ENCODE measurements at regions not wholly inside any gene's neighbourhood (a gene's known extent, or its start where the extent isn't known, plus 50 kb on each side); places are given as distances from the start of the nearest gene placed in this dataset.

GRCh38 chr2:158048327-158048726, 53.3 kb upstream of the UPP2 start:
- H3K23me2 ChIP-seq (ENCODE audit: insufficient read length, low read depth, low read length, poor library complexity, severe bottlenecking) = no peaks in the 10 kb centered on the region
- no peak overlapping the region for H3K23ac ChIP-seq (ENCODE audit: insufficient read length, low read depth, low read length)
- no peak for DNase-seq
- H3K56ac ChIP-seq (ENCODE audit: insufficient read length, low read depth, low read length) = no peak overlapping the region
- no peak overlapping the region for H4K91ac ChIP-seq (ENCODE audit: insufficient read length, low read depth, low read length)
- 0 out of 2 replicates have a peak, but pooled peaks cover 3% of the 10 kb centered on the region for H3K4me1 ChIP-seq (ENCODE audit: insufficient read depth, low read length)
- H2BK5ac ChIP-seq (ENCODE audit: insufficient read length, low read length) = no peak overlapping the region
- H3K4me3 Mint-ChIP-seq = no peak overlapping the region
- WGBS (ENCODE audit: extremely low coverage, insufficient read length, low lambda C conversion rate) = no CpG with 5 or more reads among the region's 3 CpGs
- no peak overlapping the region for H2AK5ac ChIP-seq (ENCODE audit: insufficient read length, low read length)
- no peak overlapping the region for H3K9ac ChIP-seq (ENCODE audit: extremely low read depth, insufficient read length, low read length)
- H2BK15ac ChIP-seq (ENCODE audit: low read depth, low read length) = no peak overlapping the region
- H3K4me1 Mint-ChIP-seq = peaks cover 4 to 6% of the 10 kb centered on the region in 2 experiments; a peak in 3 of 4 replicates
- H3T11ph ChIP-seq (ENCODE audit: low read length) = no peak overlapping the region
- H3K4me2 ChIP-seq (ENCODE audit: insufficient read depth, insufficient read length, low read length) = no peak overlapping the region
- TF ChIP-seq, protein P1, sequence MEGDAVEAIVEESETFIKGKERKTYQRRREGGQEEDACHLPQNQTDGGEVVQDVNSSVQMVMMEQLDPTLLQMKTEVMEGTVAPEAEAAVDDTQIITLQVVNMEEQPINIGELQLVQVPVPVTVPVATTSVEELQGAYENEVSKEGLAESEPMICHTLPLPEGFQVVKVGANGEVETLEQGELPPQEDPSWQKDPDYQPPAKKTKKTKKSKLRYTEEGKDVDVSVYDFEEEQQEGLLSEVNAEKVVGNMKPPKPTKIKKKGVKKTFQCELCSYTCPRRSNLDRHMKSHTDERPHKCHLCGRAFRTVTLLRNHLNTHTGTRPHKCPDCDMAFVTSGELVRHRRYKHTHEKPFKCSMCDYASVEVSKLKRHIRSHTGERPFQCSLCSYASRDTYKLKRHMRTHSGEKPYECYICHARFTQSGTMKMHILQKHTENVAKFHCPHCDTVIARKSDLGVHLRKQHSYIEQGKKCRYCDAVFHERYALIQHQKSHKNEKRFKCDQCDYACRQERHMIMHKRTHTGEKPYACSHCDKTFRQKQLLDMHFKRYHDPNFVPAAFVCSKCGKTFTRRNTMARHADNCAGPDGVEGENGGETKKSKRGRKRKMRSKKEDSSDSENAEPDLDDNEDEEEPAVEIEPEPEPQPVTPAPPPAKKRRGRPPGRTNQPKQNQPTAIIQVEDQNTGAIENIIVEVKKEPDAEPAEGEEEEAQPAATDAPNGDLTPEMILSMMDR (conservative IDR thresholded peaks at IDR 0.05) = no peak
- no peak overlapping the region for H2BK12ac ChIP-seq (ENCODE audit: insufficient read length, low read depth, low read length)
- no peak overlapping the region for H3K18ac ChIP-seq (ENCODE audit: insufficient read length, low read depth, low read length)
- H3K9me3 Mint-ChIP-seq = no peaks in the 10 kb centered on the region
- no peak overlapping the region for H3K27ac ChIP-seq (ENCODE audit: insufficient read length, low read depth, low read length)
- H3K79me2 ChIP-seq (ENCODE audit: insufficient read depth, low read length) = no peaks in the 10 kb centered on the region
- no peaks in the 10 kb centered on the region for H4K20me1 ChIP-seq (ENCODE audit: control insufficient read depth, insufficient read depth, insufficient read length)
- no peaks in the 10 kb centered on the region for H3K9me3 ChIP-seq (ENCODE audit: control insufficient read depth, low read depth, low read length)
- no peak overlapping the region for H4K8ac ChIP-seq (replicated peaks; ENCODE audit: insufficient read length, low read depth, low read length)
- H3K27ac Mint-ChIP-seq = no peak overlapping the region
- no peaks in the 10 kb centered on the region for H3K79me1 ChIP-seq (ENCODE audit: insufficient read depth, low read depth, low read length, poor library complexity, severe bottlenecking)
- H4K5ac ChIP-seq (ENCODE audit: insufficient read length, low read depth, low read length) = no peak overlapping the region
- no peaks in the 10 kb centered on the region for H3K27me3 ChIP-seq (ENCODE audit: insufficient read depth, low read length)
- H3K27me3 Mint-ChIP-seq (ENCODE audit: low read depth) = no peaks in the 10 kb centered on the region
- no peak overlapping the region for H2BK20ac ChIP-seq (ENCODE audit: low read depth, low read length, poor library complexity, severe bottlenecking)
- no peaks in the 10 kb centered on the region for H3K36me3 Mint-ChIP-seq (ENCODE audit: insufficient read depth in 1 of 3, low read depth in 3 of 3)
- H2AFZ ChIP-seq (ENCODE audit: low read length) = no peak overlapping the region
- no peak overlapping the region for H3K4ac ChIP-seq (ENCODE audit: low read depth, low read length)
- H2BK120ac ChIP-seq (ENCODE audit: low read depth, low read length, poor library complexity, severe bottlenecking) = no peak overlapping the region
- H3K14ac ChIP-seq (ENCODE audit: insufficient read depth, low read length) = no peak overlapping the region

All from H9 (cell line).